ENCODE measurements at regions not wholly inside any gene's neighbourhood (a gene's known extent, or its start where the extent isn't known, plus 50 kb on each side); places are given as distances from the start of the nearest gene placed in this dataset.

- TF ChIP-seq CTCF (IDR thresholded peaks at IDR 0.05) (no peak), POLR2A (IDR thresholded peaks at IDR 0.05) (no peak)
Observed at GRCh38 chr2:150690870-150691269, 203.4 kb upstream of the RND3 start.
